ENCODE measurements at regions not wholly inside any gene's neighbourhood (a gene's known extent, or its start where the extent isn't known, plus 50 kb on each side); places are given as distances from the start of the nearest gene placed in this dataset.
A peak's percentile ranks its signal among the peaks of the same experiment; 100 is the strongest.

- POLR2A ChIA-PET: no interaction called here
- no peaks in the 10 kb centered on the region for H3K36me3 ChIP-seq (replicated peaks in 1 of 2; ENCODE audit: control insufficient read depth in 1 of 2, insufficient read depth in 2 of 2, low read length in 1 of 2)
- no peaks in the 10 kb centered on the region for H3K27me3 ChIP-seq (ENCODE audit: insufficient read depth)
- H3K4me1 ChIP-seq (ENCODE audit: control insufficient read depth in 1 of 2, insufficient read depth in 2 of 2, low read depth in 1 of 2, low read length in 1 of 2): peaks cover 0 to 4% of the 10 kb centered on the region in 2 experiments; a peak in 3 of 4 replicates
- no peak for DNase-seq
- no peak overlapping the region for H3K4me2 ChIP-seq
- no peaks in the 10 kb centered on the region for H3K79me2 ChIP-seq (ENCODE audit: insufficient read depth)
- H3K9ac ChIP-seq: no peak overlapping the region
- H2AFZ ChIP-seq (ENCODE audit: low read depth): no peak overlapping the region
- peak overlapping the region in 1 of 2 experiments; percentile 74; a peak in 2 of 4 replicates for H3K27ac ChIP-seq (ENCODE audit: low read depth in 2 of 2, low read length in 1 of 2)
- H3F3A ChIP-seq (replicated peaks; ENCODE audit: insufficient read depth): peaks cover 20% of the 10 kb centered on the region
- H4K20me1 ChIP-seq (ENCODE audit: insufficient read depth): no peaks in the 10 kb centered on the region
- 89% methylated on average over 3 of the region's 3 CpGs for WGBS (ENCODE audit: low lambda C conversion rate)
- no peaks in the 10 kb centered on the region for H3K9me3 ChIP-seq
- H3K9me2 ChIP-seq: no peaks in the 10 kb centered on the region
- TF ChIP-seq SIN3A (IDR thresholded peaks at IDR 0.05; ENCODE audit: borderline replicate concordance, low read depth, low read length): no peak
- TF ChIP-seq FOSL2 (IDR thresholded peaks at IDR 0.05; ENCODE audit: borderline replicate concordance, low read depth): 0 out of 2 replicates have a peak, but pooled peaks have one; percentile 17
- no peak overlapping the region for H3K4me3 ChIP-seq (ENCODE audit: low read depth in 2 of 2, low read length in 1 of 2)
- CTCF ChIA-PET: interaction anchor here (0.6 to 1.1 kb wide), 2 partner anchors 14 to 223 kb away, joined by 3 read pairs; no protein-coding TSS in a partner anchor
Measured at GRCh38 chr3:117734496-117734895, 1024.9 kb downstream of the TUSC7 start.

DNA sequence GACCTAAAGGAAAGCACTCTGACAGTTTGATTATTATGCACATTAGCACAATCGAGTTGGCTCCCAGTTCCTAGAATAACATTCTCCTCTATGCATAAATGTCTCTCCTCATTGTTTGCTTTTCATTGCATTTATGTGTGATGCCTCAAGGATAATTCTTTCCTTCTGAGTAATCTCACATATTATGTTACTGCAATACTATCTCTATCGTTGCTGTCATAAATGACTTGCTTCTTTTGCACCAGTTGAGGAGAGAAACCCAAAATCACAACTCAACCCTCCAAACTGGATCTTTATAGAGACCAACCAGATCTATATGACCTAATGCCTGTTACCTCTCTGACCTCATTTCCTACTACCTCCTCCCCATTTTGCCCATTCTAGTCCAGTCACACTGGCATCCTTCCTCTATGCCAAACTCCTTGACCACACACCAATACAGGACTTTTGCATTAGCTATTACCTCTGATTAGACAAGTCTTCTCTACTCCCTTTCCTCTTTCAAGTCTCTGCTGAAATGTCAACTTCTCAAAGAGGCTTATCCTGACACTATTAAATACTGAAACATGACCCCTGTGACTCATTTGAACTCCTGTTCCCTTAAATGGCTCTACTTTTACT, 1026.0 kb downstream of the TUSC7 start:
- Histone ChIP-seq H4K20me1 (ENCODE audit: insufficient read depth) (no peaks in the 10 kb centered on the region), H3K4me3 (ENCODE audit: low read depth in 2 of 2, low read length in 1 of 2) (0 out of 4 replicates have a peak overlapping the region, but pooled peaks of 1 of the 2 experiments have one; percentile 10), H3K4me2 (peak overlapping the region; percentile 55), H3K4me1 (ENCODE audit: control insufficient read depth in 1 of 2, insufficient read depth in 2 of 2, low read depth in 1 of 2, low read length in 1 of 2) (peaks cover 0 to 4% of the 10 kb centered on the region in 2 experiments; a peak in 3 of 4 replicates), H3K9me3 (no peaks in the 10 kb centered on the region), H3K27ac (ENCODE audit: low read depth in 2 of 2, low read length in 1 of 2) (peak overlapping the region; percentile 22 to 74; a peak in 3 of 4 replicates), H3K36me3 (replicated peaks in 1 of 2; ENCODE audit: control insufficient read depth in 1 of 2, insufficient read depth in 2 of 2, low read length in 1 of 2) (no peaks in the 10 kb centered on the region), H3K9me2 (no peaks in the 10 kb centered on the region), H3F3A (replicated peaks; ENCODE audit: insufficient read depth) (peaks cover 20% of the 10 kb centered on the region), H2AFZ (ENCODE audit: low read depth) (no peak overlapping the region), H3K9ac (no peak overlapping the region), H3K27me3 (ENCODE audit: insufficient read depth) (no peaks in the 10 kb centered on the region), H3K79me2 (ENCODE audit: insufficient read depth) (no peaks in the 10 kb centered on the region)
- TF ChIP-seq CHD2 (IDR thresholded peaks at IDR 0.05; ENCODE audit: low read length, partially characterized antibody): no peak
- no peak for TF ChIP-seq REST (IDR thresholded peaks at IDR 0.05; ENCODE audit: low read depth, low read length)
- TF ChIP-seq TCF12 (IDR thresholded peaks at IDR 0.05): peak; percentile 46; the same call in 1 of the 2 replicates
- no peak for TF ChIP-seq RCOR1 (IDR thresholded peaks at IDR 0.05; ENCODE audit: low read length)
- TF ChIP-seq GABPA (IDR thresholded peaks at IDR 0.05; ENCODE audit: low read depth): no peak
- no peak for TF ChIP-seq MEF2A (IDR thresholded peaks at IDR 0.05; ENCODE audit: borderline replicate concordance, low read depth)
- no peak for TF ChIP-seq FOXM1 (IDR thresholded peaks at IDR 0.05; ENCODE audit: low read depth)
- no peak for TF ChIP-seq GATA2 (CRISPR knock-in tag; IDR thresholded peaks at IDR 0.05)
- TF ChIP-seq NFIC (IDR thresholded peaks at IDR 0.05; ENCODE audit: borderline replicate concordance): peak; percentile 36; the same call in 1 of the 2 replicates
- TF ChIP-seq JUND (IDR thresholded peaks at IDR 0.05): peak; percentile 52
- TF ChIP-seq, protein P1, sequence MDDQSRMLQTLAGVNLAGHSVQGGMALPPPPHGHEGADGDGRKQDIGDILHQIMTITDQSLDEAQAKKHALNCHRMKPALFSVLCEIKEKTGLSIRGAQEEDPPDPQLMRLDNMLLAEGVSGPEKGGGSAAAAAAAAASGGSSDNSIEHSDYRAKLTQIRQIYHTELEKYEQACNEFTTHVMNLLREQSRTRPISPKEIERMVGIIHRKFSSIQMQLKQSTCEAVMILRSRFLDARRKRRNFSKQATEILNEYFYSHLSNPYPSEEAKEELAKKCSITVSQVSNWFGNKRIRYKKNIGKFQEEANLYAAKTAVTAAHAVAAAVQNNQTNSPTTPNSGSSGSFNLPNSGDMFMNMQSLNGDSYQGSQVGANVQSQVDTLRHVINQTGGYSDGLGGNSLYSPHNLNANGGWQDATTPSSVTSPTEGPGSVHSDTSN (IDR thresholded peaks at IDR 0.05): peak; percentile 52
- TF ChIP-seq TEAD4 (IDR thresholded peaks at IDR 0.05; ENCODE audit: borderline replicate concordance, insufficient read depth): peak; percentile 41; the same call in 1 of the 2 replicates
- TF ChIP-seq YY1 (IDR thresholded peaks at IDR 0.05; ENCODE audit: low read depth): no peak
- TF ChIP-seq ELF1 (IDR thresholded peaks at IDR 0.05): no peak
- TF ChIP-seq FOSL2 (IDR thresholded peaks at IDR 0.05; ENCODE audit: borderline replicate concordance, low read depth): peak; percentile 62; the same call in 1 of the 2 replicates
- no peak for TF ChIP-seq POLR2AphosphoS5 (IDR thresholded peaks at IDR 0.05; ENCODE audit: low read depth, low read length)
- peak in 1 of 2 experiments; percentile 27; a peak in 1 of 4 replicates for TF ChIP-seq EP300 (IDR thresholded peaks at IDR 0.05; ENCODE audit: borderline replicate concordance in 1 of 2, low read depth in 1 of 2, low read length in 1 of 2)
- no peak for TF ChIP-seq EZH2phosphoT487 (IDR thresholded peaks at IDR 0.05; ENCODE audit: borderline replicate concordance, low read depth)
- ChIA-PET POLR2A (no interaction called here), CTCF (interaction anchor here (1.1 kb wide), 1 partner anchor 15 kb away, joined by 3 read pairs; no protein-coding TSS in a partner anchor)
- 7% methylated on average over 2 of the region's 2 CpGs for WGBS (ENCODE audit: low lambda C conversion rate)
- no peak for DNase-seq
